ENCODE measurements at regions not wholly inside any gene's neighbourhood (a gene's known extent, or its start where the extent isn't known, plus 50 kb on each side); places are given as distances from the start of the nearest gene placed in this dataset.

DNA sequence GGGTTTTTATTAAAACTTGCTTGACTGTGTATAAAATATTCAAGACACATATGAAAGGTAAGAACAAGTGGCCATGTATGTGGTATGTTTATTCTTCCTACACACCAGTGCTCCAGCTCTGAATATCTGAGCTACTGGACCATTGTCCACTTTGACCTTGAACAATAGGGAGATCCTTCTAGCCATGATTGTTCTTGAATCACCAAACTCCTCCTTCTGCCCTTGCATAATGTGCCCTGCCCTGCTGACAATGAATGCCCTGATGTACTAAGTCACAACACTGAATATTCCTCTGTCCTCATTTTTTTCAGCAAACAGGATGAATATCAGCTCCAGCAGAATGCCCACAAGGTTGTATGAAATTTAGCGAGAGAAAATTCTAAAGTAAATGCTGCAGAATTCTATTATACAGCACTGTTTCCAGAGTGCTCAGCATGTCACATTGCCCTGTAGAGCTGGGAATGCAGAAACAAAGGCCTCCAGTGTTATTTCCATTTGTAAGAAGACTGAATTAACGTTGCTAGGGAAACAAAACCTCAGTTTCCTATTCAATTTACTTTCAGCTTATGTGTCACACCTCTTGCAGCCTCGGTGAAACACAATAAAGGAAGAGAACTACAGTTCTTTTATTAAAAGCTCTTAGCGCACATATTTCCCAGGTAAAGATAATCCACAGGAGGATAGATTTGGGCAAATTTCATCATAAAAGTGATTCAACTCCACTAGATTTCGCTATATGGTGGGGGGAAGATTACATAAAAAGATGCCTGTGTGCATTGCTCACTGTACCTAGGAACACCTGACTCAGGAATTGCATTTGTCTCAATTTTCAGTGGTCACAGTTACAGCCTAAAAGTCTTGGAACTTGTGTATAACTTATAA lies 187.4 kb upstream of the ATP1B1 start:
- DNase-seq (ENCODE audit: low spot score) = no peak

DNA sequence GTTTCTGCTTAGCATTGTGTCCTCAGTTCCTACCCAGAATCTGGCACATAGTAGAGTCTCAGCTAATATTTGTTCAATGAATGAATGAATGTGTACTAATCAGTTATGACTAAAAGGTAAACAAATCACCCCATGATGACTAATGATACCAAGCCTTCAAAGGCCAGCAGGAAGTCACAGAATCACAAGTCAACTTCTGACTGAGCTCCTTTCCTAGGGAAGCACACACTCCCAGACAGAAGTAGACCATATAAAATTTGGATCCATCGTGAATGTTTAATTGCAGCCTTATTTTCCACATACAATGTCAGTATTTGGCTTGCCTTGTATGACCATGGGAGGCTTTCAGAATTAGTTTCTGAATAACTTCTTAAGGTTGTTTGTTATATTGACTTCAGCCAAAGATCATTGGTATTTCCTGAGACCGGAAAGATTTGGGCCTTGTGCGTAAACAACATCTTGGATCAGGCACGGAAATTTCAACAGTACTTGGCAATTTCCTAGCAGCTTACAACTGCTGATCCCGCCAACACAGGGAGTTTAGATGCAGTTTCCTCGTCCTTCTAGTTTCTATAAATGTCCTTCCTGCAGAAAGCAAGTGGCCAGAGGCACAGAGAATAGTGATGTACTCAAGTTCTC lies 185.9 kb upstream of the ATP1B1 start:
- DNase-seq (ENCODE audit: low spot score) = no peak

DNA sequence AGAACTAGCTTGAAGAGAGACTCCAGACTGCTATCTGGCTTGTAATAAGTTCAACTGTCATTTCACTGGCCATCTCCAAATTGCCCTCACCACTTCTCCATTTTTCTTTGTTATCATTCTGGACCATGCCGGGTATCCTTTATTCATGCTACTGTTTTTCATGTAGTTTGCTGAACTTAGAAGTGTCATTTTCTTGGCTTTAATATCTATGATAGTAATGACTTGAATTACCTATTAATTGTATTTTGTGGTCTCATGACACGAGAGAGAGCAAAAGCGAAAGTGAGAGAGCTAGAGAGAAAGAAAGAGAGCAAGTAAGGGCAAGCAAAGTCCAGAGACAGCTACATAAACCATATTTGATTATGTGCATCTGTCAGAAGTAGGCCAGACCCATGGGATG lies 184.9 kb upstream of the ATP1B1 start:
- no peak for DNase-seq (ENCODE audit: low spot score)

DNA sequence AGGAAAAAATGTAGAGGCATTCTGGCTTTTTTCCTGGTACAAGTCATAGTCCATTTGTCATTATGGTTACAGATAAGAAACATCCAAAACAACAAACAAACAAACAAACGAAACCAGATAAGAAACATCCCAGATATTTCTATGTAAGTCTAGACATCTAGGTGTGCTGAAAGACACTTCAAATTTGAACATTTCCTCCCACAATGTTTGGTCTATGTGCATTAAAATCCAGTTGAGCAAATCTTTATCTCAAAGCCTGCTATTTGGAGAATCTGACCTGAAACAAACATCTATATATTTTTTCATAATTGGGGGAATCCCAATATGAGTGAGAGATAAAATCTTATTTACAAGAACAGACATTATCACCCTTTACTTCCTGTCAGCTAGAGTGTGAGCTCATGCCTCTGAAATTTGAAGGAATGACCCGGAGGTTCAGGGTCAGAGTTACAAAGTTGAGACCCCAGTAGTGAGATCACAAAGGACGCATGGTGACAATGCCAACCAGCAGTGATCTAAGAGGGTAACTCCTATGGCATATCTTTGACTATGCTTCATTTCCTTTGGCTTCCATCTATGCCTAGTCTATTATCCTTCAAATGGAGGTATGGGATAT lies 182.9 kb upstream of the ATP1B1 start:
- DNase-seq (ENCODE audit: low spot score) = no peak

DNA sequence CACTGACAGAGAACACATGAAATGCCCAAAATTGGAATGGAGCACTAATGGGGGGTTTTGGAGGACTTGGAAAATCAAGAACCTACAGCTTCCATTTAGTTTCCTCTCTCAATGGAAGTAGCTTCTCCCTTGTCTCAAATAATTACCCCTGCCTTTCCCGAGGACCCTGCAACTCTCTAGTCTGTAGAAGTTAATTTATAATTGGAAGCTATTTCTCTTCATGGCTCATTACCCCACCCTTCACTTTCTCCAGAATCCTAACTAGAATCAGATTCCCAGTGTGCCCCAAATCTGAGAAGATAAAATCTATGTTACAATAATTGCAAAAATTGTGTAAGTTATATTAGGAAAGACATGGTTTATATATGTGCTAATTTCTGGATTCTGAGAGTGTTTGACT lies 181.5 kb upstream of the ATP1B1 start:
- no peak for DNase-seq (ENCODE audit: low spot score)

- no peak for DNase-seq (ENCODE audit: low spot score)
These were observed 180.3 kb upstream of the ATP1B1 start for GRCh38 chr1:168926236-168926635.

DNA sequence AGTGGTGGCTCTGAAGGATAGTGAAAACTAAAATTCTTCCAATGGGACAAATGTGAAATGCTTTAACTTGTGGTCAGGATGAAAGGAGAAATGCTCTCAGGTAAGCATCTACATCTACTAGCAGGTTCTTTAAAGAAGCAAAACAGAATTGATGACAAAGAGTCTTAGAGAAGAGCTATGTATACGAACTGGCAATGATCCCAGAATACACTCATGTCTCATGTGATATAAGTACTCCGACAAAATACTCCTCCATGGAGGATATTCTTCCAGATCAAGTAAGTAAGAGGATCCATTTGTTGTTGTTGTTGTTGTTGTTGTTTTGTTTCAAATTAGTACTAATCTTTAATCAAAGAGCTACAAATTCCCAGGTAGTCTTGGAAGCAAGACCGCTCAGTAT lies 174.0 kb upstream of the ATP1B1 start:
- no peak for DNase-seq (ENCODE audit: low spot score)

DNA sequence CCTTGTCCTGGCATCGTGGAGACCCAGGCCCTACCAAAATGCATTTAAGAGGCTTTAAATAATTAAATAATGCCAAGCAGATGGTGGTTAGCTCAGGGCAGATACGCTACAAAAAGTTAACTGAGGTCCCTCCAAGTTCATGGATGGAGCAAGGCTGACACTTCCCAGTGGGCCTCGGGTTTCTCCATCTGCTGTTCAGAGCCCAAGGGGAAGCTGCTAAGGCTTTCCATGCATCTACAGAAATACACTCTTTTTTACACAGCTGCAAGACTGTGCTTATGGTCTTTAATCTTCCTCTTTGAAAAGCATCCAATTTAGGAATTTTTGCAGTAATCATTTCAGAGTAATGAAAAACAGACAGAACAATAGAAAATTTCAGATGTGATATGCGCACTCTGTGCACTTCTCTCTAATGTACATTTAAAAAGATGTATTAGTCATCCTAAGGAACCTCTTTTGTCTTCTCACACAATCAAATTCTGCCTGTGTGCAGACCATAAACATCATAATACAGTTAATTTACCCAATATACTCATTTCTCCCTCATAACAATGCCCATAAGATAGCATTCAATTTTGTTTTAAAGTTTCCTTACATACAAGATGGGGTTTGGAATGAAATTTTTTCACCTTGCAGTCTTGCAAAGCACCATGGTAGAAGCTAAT lies 173.2 kb upstream of the ATP1B1 start:
- no peak for DNase-seq (ENCODE audit: low spot score)

- DNase-seq (ENCODE audit: low spot score) = no peak
These were observed 167.2 kb upstream of the ATP1B1 start for GRCh38 chr1:168939110-168939946.

- no peak for DNase-seq (ENCODE audit: low spot score)
These were observed 166.6 kb upstream of the ATP1B1 start for GRCh38 chr1:168939947-168940223.

DNA sequence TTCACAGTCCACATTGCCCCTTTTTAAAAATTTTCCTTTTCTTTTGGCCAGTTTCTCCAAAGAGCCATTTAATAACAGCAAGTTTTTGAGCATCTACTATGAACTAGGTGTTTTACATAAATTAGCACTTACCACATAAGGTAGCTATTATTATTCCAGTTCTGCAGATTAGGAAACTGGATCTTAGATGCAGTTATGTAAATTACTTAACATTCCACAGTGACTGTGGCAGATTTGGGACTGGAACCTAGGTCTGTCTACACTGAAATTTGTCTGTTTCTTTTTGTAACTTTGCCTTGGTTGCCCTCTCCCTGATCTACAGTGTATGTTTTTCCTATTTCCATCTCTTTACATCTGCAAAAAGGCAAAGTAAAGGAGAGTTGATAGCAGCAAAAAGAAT lies 164.8 kb upstream of the ATP1B1 start:
- DNase-seq (ENCODE audit: low spot score) = no peak

GRCh38 chr1:168942165-168942564 lies 164.3 kb upstream of the ATP1B1 start:
- DNase-seq (ENCODE audit: low spot score) = no peak

DNA sequence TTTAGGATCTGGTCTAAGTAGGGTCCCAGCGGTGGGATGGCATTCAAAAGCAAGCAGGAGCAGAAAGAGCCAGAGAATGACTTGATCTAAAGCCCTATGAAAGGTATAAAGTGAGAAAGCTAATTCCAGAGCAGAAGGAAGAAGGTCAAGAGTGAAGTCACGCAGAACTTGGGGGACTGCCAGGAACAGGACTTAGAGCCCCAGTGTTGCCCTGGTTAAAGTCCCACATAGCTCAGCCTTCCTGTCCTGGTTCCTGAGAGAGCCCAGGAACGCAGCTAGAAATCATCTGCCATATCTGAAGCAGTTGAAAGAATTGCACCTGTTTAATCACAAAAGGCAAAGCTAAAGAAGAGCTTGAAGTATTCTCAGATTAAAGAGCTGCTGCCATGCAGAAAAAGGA lies 160.6 kb upstream of the ATP1B1 start:
- no peak for DNase-seq (ENCODE audit: low spot score)

DNA sequence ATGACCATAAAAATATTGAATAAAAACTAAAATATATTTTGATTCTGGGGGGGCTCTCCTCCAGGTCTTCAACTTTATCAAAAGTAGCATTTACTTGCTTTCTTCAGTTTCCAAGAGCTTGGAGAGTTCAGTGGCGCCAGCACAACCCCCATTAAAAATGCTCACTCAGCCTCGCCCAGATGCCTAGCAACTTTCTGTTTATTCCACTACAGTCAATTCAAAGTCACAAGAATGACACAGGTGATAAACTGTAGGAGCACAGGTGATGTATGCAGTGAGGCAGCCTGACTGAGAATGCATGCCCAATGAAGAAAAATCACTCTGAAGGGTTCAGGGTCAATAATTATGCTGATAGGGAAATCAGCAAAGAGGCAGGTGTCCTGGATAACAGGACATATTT lies 159.4 kb upstream of the ATP1B1 start:
- no peak for DNase-seq (ENCODE audit: low spot score)

DNA sequence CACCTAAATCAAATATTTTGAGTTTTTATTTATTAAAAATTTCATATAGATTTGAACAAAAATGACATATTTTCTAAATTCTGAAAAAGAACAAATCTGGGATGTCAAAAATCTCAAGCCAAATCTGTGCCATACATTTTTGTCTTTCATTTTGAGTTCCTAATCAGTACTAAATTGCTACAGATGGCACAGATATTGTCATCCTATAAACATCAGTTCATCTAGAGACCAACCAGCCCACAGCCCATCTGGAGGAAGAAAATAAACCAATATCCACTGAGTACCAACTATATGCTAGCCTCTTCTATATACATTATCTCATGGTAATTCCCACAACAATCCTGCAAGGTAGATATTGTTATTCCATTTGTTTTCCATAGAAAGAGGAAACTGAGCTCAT lies 156.8 kb upstream of the ATP1B1 start:
- no peak for DNase-seq (ENCODE audit: low spot score)

GRCh38 chr1:168957818-168958217 lies 148.7 kb upstream of the ATP1B1 start:
- no peak for DNase-seq (ENCODE audit: low spot score)

- no peak for DNase-seq (ENCODE audit: low spot score)
These were observed 147.8 kb upstream of the ATP1B1 start for GRCh38 chr1:168958562-168959289.

GRCh38 chr1:168959382-168959781 lies 147.1 kb upstream of the ATP1B1 start:
- DNase-seq (ENCODE audit: low spot score) = no peak

DNA sequence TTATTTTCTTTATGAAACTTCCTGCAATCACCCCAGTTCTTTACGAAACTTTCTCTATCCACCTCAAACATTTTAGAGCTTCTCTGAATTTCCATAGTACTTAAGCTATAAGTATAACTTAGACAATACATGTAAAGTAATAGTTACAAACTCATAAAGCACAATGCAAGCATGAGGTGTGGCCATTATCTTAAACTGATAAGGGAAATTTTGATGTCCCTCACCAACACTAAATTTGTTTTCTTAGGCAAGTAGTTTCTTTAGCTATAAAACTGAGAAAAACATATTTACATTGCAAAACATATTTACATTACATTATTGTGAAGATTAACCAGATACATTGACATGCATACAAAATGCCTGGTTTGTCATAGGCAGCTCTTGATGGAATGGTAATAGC lies 146.4 kb upstream of the ATP1B1 start:
- DNase-seq (ENCODE audit: low spot score) = no peak

DNA sequence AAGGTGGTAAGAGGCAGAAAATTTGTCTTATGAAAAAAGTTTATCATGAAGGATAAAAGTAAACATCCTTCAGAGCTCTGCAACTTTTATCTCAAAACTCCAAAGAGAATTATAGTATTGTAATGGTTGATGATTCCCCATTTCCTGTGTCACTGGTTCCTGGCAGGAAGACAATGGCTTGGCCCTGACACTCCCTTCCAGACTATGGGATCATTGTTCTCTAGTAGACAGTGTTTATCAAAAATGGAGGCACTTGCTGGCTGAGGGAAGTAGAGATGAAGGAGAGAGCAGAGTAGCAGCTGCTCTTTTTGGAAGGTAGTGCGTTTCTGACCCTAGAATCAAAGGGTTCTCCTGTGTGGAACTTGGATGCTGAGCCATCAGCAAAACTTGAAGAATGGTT lies 145.9 kb upstream of the ATP1B1 start:
- DNase-seq (ENCODE audit: low spot score) = no peak

DNA sequence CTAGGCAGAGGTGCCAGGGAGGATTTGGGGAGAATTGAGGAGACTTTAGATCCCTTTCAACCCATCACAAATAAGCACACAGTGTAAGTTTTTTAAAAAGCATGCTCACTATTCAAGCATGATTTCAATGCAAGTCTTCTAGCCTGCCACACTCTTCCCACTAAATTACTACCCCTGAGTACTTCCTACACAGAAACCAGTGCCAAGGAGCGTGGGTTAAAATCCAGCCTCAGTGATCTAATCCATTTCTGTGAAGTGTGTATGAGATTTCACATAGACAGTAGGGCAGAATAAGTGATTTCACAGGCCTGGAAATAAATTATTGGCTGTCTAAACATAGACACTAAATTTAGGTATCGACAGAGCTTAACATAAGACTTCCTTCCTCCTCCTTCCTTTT lies 142.9 kb upstream of the ATP1B1 start:
- no peak for DNase-seq (ENCODE audit: low spot score)

Data from left forelimb (tissue), 1 donor.